Dendritic cell treated with granulocyte-macrophage colony-stimulating factor and Interleukin-4, amounts not matched to agents 40 ng/mL and 50 ng/mL, for 4 days (primary cell): ENCODE measurements at regions not wholly inside any gene's neighbourhood (a gene's known extent, or its start where the extent isn't known, plus 50 kb on each side); places are given as distances from the start of the nearest gene placed in this dataset.
"Not testable (repeated sequence)": the region's sequence is repeated elsewhere in the genome, so short reads cannot be mapped to it uniquely, and the experiment has no call there.

Experiments used
- H3K27ac Mint-ChIP-seq: one replicate; pipeline ENCODE4 v1.8.0; 2022; ENCODE audit warnings: mild to moderate bottlenecking, mixed read lengths
- H3K27me3 Mint-ChIP-seq: one replicate; pipeline ENCODE4 v1.8.0; 2022; ENCODE audit warnings: mild to moderate bottlenecking, mixed read lengths
- H3K36me3 Mint-ChIP-seq: one replicate; pipeline ENCODE4 v1.8.0; 2022; ENCODE audit warnings: low read depth, mixed read lengths
- H3K4me1 Mint-ChIP-seq: one replicate; pipeline ENCODE4 v1.8.0; 2022; ENCODE audit warnings: low read depth, mixed read lengths
- H3K4me3 Mint-ChIP-seq: one replicate; pipeline ENCODE4 v1.8.0; 2022; ENCODE audit warnings: mild to moderate bottlenecking, moderate library complexity, mixed read lengths
- H3K9me3 Mint-ChIP-seq: one replicate; pipeline ENCODE4 v1.8.0; 2022; ENCODE audit warnings: mixed read lengths
- intact Hi-C: fragments of 100-400 bp; cut with micrococcal nuclease; formaldehyde crosslinking; loops from one replicate; pipeline ENCODE4 v1.15.0; 2022

DNA sequence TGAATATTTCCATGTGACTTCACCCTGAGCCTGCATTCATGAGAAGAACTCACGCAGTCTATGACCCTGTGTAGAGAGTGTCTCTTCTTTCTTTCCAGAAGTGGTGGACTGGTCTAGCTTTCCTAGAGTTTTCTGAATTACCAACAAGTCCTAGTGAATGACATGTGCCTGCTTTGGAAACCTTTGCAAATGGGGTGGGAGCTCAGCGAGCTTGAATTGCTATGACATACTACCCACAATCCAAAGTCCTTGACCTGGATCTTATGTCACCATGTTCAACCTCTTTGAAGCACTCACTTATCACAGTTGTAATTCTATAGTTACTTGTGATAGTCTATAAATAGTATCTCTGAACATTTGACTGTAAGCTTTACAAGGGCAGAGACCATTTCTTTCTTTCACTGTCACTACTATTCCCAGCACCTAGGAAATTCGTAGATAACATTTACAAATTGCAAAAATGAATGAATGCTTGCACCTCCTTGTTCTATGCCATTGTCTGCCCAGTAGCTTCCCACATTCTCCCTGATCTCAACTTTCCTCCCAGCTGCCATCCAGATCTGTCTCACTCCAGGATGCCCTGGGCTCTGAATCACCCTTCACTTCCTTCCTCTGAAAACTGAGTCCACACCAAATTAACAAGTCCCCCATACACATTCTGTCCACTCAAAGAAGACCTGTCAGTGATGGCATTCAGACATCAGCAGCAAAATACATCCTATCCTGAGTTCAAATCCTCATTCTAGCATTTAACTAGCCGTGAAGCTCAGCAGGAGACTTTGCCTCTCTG lies 201.9 kb upstream of the SESN3 start:
- Mint-ChIP-seq H3K4me1 (peaks cover 5% of the 10 kb centered on the region), H3K9me3 (no peaks in the 10 kb centered on the region), H3K27me3 (no peaks in the 10 kb centered on the region), H3K27ac (no peak overlapping the region), H3K36me3 (no peaks in the 10 kb centered on the region), H3K4me3 (no peak overlapping the region)
- intact Hi-C loops = no loop called here

DNA sequence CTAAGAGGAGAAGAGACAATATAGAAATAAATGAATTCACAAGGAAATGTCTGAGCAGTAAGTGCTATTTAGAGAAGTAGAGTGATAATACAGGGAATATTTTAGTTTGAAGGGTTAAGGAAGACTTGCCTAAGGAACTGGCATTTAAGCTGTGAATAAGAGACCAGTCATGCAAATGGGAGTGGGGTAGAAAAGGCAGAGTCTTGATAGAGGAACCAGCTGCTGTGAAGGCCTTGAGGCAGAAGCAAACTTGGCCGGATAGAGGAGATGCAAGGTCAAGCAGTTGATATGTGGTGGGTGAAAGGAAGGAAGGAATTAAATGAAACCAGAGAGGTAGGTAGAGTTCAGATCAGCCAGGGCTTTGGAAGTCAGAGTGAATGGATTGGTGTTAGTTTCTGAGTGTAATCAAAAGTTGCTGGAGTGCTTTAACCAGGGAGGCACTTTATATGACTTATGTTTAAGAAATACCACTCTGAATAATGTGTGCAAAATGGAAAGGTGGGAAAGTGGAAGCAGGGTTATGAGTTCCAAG lies 198.4 kb upstream of the SESN3 start:
- H3K36me3 Mint-ChIP-seq = no peaks in the 10 kb centered on the region
- no peaks in the 10 kb centered on the region for H3K27me3 Mint-ChIP-seq
- intact Hi-C loops = no loop called here

DNA sequence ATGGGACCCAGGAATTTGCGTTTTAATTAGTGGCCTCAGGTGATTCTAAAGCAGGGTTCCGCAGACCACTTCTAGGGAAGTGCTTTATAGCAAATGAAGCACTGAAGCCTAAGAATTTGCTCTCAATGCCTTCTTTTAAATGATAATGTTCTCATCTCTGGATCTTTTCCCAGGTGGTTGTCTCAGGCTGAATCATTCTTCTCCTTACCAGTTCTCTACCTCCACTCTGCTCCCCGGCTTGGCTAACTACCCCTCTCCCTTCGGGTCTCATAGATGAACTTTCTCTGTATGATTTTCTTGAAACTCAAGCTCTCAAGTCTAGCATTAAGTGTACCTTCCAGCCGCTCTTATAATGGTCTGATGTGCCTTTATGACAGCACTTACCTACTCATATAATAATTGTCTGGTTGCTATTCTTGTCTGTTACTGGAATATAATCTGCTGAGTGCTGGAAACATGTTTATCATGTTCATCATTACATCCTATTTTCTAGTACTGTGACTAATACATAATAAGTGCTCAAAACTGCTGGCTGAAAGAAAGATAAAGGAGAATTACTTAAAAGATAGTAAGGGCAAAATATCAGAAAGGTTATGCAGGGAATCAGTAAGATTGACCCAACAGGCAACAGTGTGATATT lies 195.9 kb upstream of the SESN3 start:
- no peaks in the 10 kb centered on the region for H3K4me1 Mint-ChIP-seq
- intact Hi-C loops = no loop called here
- no peak overlapping the region for H3K27ac Mint-ChIP-seq
- no peaks in the 10 kb centered on the region for H3K27me3 Mint-ChIP-seq
- H3K4me3 Mint-ChIP-seq = no peak overlapping the region
- no peaks in the 10 kb centered on the region for H3K36me3 Mint-ChIP-seq
- H3K9me3 Mint-ChIP-seq = no peaks in the 10 kb centered on the region

More for the DNA sequence above, 198.4 kb upstream of the SESN3 start:
- H3K27ac Mint-ChIP-seq = no peak overlapping the region
- no peaks in the 10 kb centered on the region for H3K9me3 Mint-ChIP-seq
- no peak overlapping the region for H3K4me3 Mint-ChIP-seq
- H3K4me1 Mint-ChIP-seq = peaks cover 5% of the 10 kb centered on the region

DNA sequence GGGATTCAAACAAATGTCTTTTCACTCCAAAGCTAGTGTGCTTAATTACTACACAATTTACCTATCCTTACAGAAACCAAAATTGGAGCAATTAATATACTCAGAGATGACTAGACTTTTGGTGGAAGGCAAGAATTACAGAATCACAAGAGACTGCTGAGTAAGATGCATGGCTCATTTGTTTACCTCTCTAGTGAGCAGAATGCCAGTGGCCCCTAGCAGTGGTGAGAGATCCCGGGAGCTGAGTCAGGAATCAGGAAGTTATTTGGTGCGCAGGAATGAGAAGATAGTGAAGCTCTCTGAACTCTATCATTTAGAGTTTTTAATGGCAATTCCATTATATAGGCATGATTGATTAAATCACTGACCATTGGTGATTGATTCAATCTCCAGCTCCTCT lies 188.9 kb upstream of the SESN3 start:
- no peaks in the 10 kb centered on the region for H3K36me3 Mint-ChIP-seq
- no peaks in the 10 kb centered on the region for H3K9me3 Mint-ChIP-seq
- H3K4me3 Mint-ChIP-seq = no peak overlapping the region
- H3K27me3 Mint-ChIP-seq = no peaks in the 10 kb centered on the region
- no peaks in the 10 kb centered on the region for H3K4me1 Mint-ChIP-seq
- intact Hi-C loops = no loop called here
- H3K27ac Mint-ChIP-seq = no peak overlapping the region

DNA sequence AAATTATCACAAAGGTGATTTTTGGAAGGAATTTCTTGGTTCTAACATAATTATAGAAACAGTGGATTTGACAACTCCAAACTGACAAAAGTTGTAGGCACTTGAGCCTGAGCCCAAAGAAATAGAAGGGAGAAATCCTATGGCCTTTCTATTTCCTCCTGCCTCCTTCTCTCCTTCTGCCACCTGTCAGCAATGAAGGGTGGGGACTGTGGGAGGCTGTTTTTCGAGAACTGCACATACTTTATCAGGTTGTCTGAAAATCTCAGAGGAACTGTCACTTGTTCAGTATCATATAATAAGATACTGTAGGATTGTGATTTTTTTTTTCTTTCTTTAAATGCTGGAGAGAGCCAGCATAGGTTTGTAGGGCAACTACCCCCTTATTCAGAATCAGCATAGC lies 187.9 kb upstream of the SESN3 start:
- no peak overlapping the region for H3K4me3 Mint-ChIP-seq
- no peaks in the 10 kb centered on the region for H3K4me1 Mint-ChIP-seq
- intact Hi-C loops = no loop called here
- H3K27ac Mint-ChIP-seq = no peak overlapping the region
- no peaks in the 10 kb centered on the region for H3K27me3 Mint-ChIP-seq
- H3K9me3 Mint-ChIP-seq = no peaks in the 10 kb centered on the region
- H3K36me3 Mint-ChIP-seq = no peaks in the 10 kb centered on the region

DNA sequence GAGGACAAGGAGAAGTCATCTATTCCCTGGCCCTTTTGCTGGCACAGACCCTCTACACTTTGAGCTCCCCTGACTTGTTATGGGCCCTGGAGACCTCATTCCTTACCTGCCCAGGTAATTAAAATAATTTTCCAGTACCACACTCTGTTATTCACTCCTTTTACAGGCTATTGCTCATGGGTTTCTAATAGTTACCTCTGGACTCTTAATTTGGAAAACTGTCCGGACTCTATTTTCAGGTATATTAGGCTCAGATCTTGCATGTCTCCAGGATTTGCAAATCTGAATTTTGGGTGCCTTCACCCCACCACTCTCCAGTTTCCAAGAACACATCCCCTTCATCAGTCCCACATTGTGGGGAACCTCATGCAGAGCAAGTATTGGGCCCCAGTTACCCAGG lies 186.8 kb upstream of the SESN3 start:
- Mint-ChIP-seq H3K27ac (no peak overlapping the region), H3K4me1 (no peaks in the 10 kb centered on the region), H3K27me3 (no peaks in the 10 kb centered on the region), H3K4me3 (no peak overlapping the region), H3K9me3 (no peaks in the 10 kb centered on the region), H3K36me3 (no peaks in the 10 kb centered on the region)
- intact Hi-C loops = no loop called here

DNA sequence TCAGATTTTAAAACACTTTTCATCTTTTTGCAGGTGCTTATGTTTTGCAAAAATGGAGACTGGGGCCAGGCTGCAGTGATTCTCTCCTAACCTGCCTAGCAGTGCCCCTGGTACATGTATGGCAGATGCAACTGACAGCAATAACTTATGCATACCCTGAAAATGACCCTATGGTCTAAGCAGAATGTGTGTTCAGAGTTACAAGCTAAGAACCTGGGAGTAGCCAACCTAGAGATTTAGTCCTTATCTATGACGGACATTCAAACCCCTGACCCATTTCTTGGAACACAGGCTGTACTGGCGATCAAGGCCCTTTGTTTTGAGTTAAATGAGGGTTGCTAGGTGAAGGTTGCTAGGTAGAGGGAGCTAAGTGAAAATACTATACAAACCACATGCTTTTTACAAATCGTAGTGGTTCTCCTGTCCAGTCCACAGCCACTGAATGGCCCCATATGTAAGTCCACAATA lies 184.9 kb upstream of the SESN3 start:
- Mint-ChIP-seq H3K4me1 (no peaks in the 10 kb centered on the region), H3K27ac (no peak overlapping the region), H3K9me3 (no peaks in the 10 kb centered on the region), H3K27me3 (no peaks in the 10 kb centered on the region), H3K4me3 (no peak overlapping the region), H3K36me3 (no peaks in the 10 kb centered on the region)
- intact Hi-C loops = no loop called here

DNA sequence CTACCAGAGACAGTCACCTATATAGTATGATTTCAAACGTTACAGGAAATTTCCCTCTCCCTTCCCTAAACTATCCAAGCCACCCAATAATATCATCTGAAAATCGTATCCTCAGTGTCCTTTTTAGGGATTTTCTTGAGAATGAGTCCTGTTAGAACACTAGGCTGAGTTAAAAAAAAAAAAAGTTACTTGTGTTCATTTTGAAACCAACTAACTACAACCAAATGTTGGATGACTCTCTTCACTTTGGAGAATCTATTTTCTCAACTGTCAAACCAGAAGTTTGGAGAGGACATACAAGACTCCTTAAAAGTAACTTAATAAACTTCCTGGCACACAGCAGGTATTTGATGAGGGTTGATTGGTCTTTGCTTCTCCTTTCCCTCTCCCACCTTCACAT lies 183.2 kb upstream of the SESN3 start:
- Mint-ChIP-seq H3K4me1 (no peaks in the 10 kb centered on the region), H3K36me3 (no peaks in the 10 kb centered on the region), H3K27ac (no peak overlapping the region), H3K4me3 (no peak overlapping the region), H3K27me3 (no peaks in the 10 kb centered on the region), H3K9me3 (no peaks in the 10 kb centered on the region)
- intact Hi-C loops = no loop called here

DNA sequence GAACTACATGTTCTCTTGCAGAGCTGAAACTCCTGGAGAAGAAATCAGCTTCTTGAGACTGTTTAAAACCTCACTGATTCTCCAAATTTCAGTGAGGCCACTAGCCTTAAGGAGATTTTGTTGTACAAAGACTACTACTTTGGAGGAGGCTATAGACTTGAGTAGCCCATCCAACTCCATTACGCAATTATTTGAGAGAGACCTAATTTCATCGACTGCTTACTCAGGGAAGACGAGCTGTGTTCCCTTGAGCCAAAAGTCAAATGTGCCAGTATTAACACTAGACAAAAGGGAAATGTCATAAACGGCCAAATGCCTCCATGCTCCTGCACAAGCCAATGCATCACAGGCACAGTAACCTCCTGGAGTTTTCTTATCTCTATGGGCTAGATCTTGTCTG lies 182.8 kb upstream of the SESN3 start:
- no peak overlapping the region for H3K27ac Mint-ChIP-seq
- no peaks in the 10 kb centered on the region for H3K4me1 Mint-ChIP-seq
- intact Hi-C loops = no loop called here
- no peak overlapping the region for H3K4me3 Mint-ChIP-seq
- no peaks in the 10 kb centered on the region for H3K9me3 Mint-ChIP-seq
- no peaks in the 10 kb centered on the region for H3K36me3 Mint-ChIP-seq
- H3K27me3 Mint-ChIP-seq = no peaks in the 10 kb centered on the region

DNA sequence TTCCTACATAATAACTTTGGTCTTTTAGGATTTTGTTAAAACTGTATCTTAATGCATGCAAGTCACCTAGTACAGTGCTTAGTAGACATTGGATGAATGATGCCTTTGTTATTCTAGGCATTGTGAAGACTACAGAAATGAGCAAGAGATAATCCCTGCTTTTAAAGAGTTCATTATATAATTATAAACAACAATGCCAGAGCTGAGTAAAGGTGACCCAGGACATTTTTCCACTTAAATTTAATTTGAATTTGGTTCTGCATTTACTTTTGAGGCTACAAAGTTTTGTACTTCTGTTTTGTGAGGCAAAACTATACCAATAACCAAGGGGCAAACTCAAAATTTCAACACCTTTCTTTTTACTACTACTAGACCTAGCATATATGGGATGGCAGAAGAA lies 182.0 kb upstream of the SESN3 start:
- no peaks in the 10 kb centered on the region for H3K27me3 Mint-ChIP-seq
- intact Hi-C loops = no loop called here
- H3K9me3 Mint-ChIP-seq = no peaks in the 10 kb centered on the region
- no peaks in the 10 kb centered on the region for H3K4me1 Mint-ChIP-seq
- no peaks in the 10 kb centered on the region for H3K36me3 Mint-ChIP-seq
- H3K27ac Mint-ChIP-seq = no peak overlapping the region
- H3K4me3 Mint-ChIP-seq = no peak overlapping the region

DNA sequence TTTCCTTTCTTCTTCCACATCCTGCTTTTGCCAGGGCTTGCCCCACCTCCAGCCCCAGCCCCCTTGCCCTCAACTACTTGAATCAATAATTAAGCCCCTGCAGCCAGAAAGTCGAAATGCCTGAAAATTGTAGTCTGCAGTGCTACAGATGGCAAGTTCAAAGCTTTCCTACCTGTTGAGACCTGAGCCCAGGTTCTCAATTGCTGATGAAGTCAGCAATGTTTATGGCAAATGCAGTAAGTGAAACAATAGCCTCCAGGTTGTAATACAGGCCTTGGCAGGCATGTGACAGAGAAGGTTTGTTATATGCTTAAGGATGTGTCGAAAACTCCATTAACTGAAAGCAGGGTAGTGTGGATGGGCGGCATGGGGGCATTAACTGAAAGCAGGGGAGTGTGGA lies 181.1 kb upstream of the SESN3 start:
- Mint-ChIP-seq H3K9me3 (no peaks in the 10 kb centered on the region), H3K36me3 (no peaks in the 10 kb centered on the region), H3K4me3 (no peak overlapping the region), H3K4me1 (no peaks in the 10 kb centered on the region), H3K27me3 (no peaks in the 10 kb centered on the region), H3K27ac (no peak overlapping the region)
- intact Hi-C loops = no loop called here

DNA sequence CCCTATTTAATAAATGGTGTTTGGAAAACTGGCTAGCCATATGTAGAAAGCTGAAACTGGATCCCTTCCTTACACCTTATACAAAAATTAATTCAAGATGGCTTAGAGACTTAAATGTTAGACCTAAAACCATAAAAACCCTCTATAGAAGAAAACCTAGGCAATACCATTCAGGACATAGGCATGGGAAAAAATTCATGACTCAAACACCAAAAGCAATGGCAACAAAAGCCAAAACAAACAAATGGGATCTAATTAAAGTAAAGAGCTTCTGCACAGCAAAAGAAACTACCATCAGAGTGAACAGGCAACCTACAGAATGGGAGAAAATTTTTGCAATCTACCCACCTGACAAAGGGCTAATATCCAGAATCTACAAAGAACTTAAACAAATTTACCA lies 179.7 kb upstream of the SESN3 start:
- H3K4me3 Mint-ChIP-seq, H3K27ac Mint-ChIP-seq, H3K27me3 Mint-ChIP-seq, intact Hi-C loops, H3K9me3 Mint-ChIP-seq, H3K36me3 Mint-ChIP-seq, H3K4me1 Mint-ChIP-seq: not testable (repeated sequence)

DNA sequence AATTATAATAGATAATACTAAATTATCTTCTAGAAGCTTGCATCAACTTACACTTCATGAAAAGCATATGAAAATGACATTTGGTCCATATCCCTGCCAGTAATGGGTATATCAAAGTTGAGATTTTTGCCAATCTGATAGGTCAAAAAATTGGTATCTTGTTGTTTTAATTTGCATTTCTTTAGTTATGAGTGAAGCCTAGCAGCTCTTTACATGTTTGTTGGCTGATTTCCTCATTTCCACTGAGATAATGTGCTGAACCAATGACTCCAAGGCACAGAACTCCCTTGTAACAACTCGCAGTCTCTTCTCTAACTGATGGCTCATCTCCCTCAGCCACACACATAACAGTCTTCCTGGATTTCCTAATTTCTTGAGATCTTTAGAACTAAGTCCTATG lies 175.3 kb upstream of the SESN3 start:
- H3K4me3 Mint-ChIP-seq = no peak overlapping the region
- intact Hi-C loops = no loop called here
- no peaks in the 10 kb centered on the region for H3K9me3 Mint-ChIP-seq
- no peak overlapping the region for H3K27ac Mint-ChIP-seq
- no peaks in the 10 kb centered on the region for H3K27me3 Mint-ChIP-seq
- no peaks in the 10 kb centered on the region for H3K4me1 Mint-ChIP-seq
- no peaks in the 10 kb centered on the region for H3K36me3 Mint-ChIP-seq

DNA sequence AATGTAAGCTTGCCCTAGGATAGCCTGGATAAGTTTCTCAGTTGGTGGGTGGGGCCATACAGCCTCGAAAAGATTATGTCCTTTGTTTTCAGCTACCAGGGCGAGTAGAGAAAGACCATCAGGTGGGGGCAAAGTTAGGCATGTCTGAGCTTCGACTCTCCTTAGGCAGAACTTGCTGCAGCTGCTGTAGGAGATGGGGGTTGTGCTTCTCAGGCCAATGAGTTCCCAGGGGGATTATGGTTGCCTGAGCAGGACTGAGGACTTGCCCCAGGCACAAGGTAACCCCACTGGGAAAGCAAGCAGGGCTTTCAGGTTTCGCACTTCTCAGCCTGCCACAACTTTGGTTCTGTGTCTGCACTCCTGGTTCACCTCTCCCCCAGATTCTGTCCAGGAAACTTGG lies 173.4 kb upstream of the SESN3 start:
- intact Hi-C loops = no loop called here
- Mint-ChIP-seq H3K4me1 (peaks cover 1% of the 10 kb centered on the region), H3K27ac (no peak overlapping the region), H3K4me3 (no peak overlapping the region), H3K9me3 (no peaks in the 10 kb centered on the region), H3K36me3 (no peaks in the 10 kb centered on the region), H3K27me3 (no peaks in the 10 kb centered on the region)
